ENCODE measurements at regions not wholly inside any gene's neighbourhood (a gene's known extent, or its start where the extent isn't known, plus 50 kb on each side); places are given as distances from the start of the nearest gene placed in this dataset.

GRCh38 chr1:213519098-213519497 lies 468.1 kb downstream of the RPS6KC1 start:
- in situ Hi-C loops (cut with MboI; ENCODE audit: low sequenced_read_pairs), result no loop called here
- peaks cover 2% of the 10 kb centered on the region; the same call in 1 of the 2 replicates for H3K9me3 ChIP-seq (ENCODE audit: control insufficient read depth, insufficient read depth, low read length)
- H3K23ac ChIP-seq (ENCODE audit: low read depth, low read length), result no peak overlapping the region
- intact Hi-C loops (cut with micrococcal nuclease), result no loop called here
- H4K20me1 ChIP-seq (ENCODE audit: insufficient read depth, low read length), result no peaks in the 10 kb centered on the region
- no peak overlapping the region for H2BK120ac ChIP-seq (ENCODE audit: low read depth, low read length)
- H4K91ac ChIP-seq (ENCODE audit: insufficient read depth, low read depth, low read length), result no peak overlapping the region
- no peak overlapping the region for H3K14ac ChIP-seq (replicated peaks; ENCODE audit: low read depth, low read length)
- TF ChIP-seq CTCF (conservative IDR thresholded peaks at IDR 0.05; ENCODE audit: low read depth, low read length) (no peak), CHD1 (IDR thresholded peaks at IDR 0.05; ENCODE audit: low read depth, low read length) (no peak), MAFK (IDR thresholded peaks at IDR 0.05; ENCODE audit: low read depth, low read length) (no peak), ELK1 (IDR thresholded peaks at IDR 0.05; ENCODE audit: borderline replicate concordance, low read depth, low read length) (no peak), BHLHE40 (IDR thresholded peaks at IDR 0.05; ENCODE audit: low read depth, low read length) (no peak), RCOR1 (IDR thresholded peaks at IDR 0.05; ENCODE audit: insufficient replicate concordance, low read length) (no peak), POLR2A (IDR thresholded peaks at IDR 0.05; ENCODE audit: low read depth, low read length) (no peak), MXI1 (IDR thresholded peaks at IDR 0.05; ENCODE audit: borderline replicate concordance, low read depth, low read length) (no peak), FOS (IDR thresholded peaks at IDR 0.05; ENCODE audit: low read depth, low read length) (no peak), CEBPB (IDR thresholded peaks at IDR 0.05; ENCODE audit: low read depth, low read length) (no peak), RAD21 (IDR thresholded peaks at IDR 0.05; ENCODE audit: low read length) (no peak), NFE2L2 (IDR thresholded peaks at IDR 0.05; ENCODE audit: low read depth, low read length) (no peak), USF2 (IDR thresholded peaks at IDR 0.05; ENCODE audit: low read depth, low read length) (no peak), RFX5 (IDR thresholded peaks at IDR 0.05; ENCODE audit: low read depth, low read length) (no peak), MAZ (IDR thresholded peaks at IDR 0.05; ENCODE audit: borderline replicate concordance, low read depth, low read length) (no peak), SMC3 (IDR thresholded peaks at IDR 0.05; ENCODE audit: low read depth, low read length) (no peak)
- no peak overlapping the region for H2BK5ac ChIP-seq (ENCODE audit: low read depth, low read length, poor library complexity, severe bottlenecking)
- ChIA-PET CTCF (no interaction called here), POLR2A (ENCODE audit: unreplicated experiment) (no interaction called here)
- BruUV-seq (replicated peaks), result no TSS peak
- H3K18ac ChIP-seq (ENCODE audit: low read depth, low read length), result no peak overlapping the region
- H3K56ac ChIP-seq (ENCODE audit: extremely low read depth, insufficient read depth, low read length), result no peak overlapping the region
- no peaks in the 10 kb centered on the region for H3K27me3 ChIP-seq (ENCODE audit: control insufficient read depth, insufficient read depth, low read length)
- H2BK20ac ChIP-seq (ENCODE audit: low read depth, low read length), result no peak overlapping the region
- no peaks in the 10 kb centered on the region for H3K9me1 ChIP-seq (ENCODE audit: insufficient read depth, low read length)
- H3K79me1 ChIP-seq (ENCODE audit: low read depth in 1 of 2, low read length in 2 of 2), result no peaks in the 10 kb centered on the region
- no peak overlapping the region for H2AK5ac ChIP-seq (ENCODE audit: low read depth, low read length)
- H3K4me2 ChIP-seq (ENCODE audit: low read depth, low read length), result no peak overlapping the region
- no peak overlapping the region for H4K5ac ChIP-seq (ENCODE audit: low read depth, low read length)
- no CpG with 5 or more reads among the region's 4 CpGs for WGBS, 2 experiments (ENCODE audit: extremely low coverage in 2 of 2, insufficient read length in 1 of 2)
- H3K9ac ChIP-seq (ENCODE audit: low read depth, low read length), result no peak overlapping the region
- H2AFZ ChIP-seq (replicated peaks; ENCODE audit: low read length, poor library complexity), result no peak overlapping the region
- H3K27ac ChIP-seq (ENCODE audit: insufficient read depth, low read length), result no peak overlapping the region
- no peaks in the 10 kb centered on the region for H3K4me1 ChIP-seq (ENCODE audit: control insufficient read depth, insufficient read depth, low read length)
- no peaks in the 10 kb centered on the region for H3K36me3 ChIP-seq (ENCODE audit: control insufficient read depth, insufficient read depth, low read length)
- H2AK9ac ChIP-seq (replicated peaks; ENCODE audit: low read depth, low read length, poor library complexity), result no peak overlapping the region
- H2BK15ac ChIP-seq (ENCODE audit: low read depth, low read length), result no peak overlapping the region
- no peak overlapping the region for H3K4ac ChIP-seq (ENCODE audit: low read depth, low read length)
- ATAC-seq (ENCODE audit: low read depth) (no peak), DNase-seq (no peak)
- no peak overlapping the region for H4K8ac ChIP-seq (ENCODE audit: low read depth in 2 of 2, low read length in 2 of 2)
- H3K4me3 ChIP-seq (ENCODE audit: insufficient read depth, low read depth, low read length), result no peak overlapping the region
- dilution Hi-C loops (cut with HindIII; ENCODE audit: low sequenced_read_pairs, unreplicated experiment), result no loop called here

Data from IMR-90 (cell line).